ENCODE measurements at regions not wholly inside any gene's neighbourhood (a gene's known extent, or its start where the extent isn't known, plus 50 kb on each side); places are given as distances from the start of the nearest gene placed in this dataset.

DNA sequence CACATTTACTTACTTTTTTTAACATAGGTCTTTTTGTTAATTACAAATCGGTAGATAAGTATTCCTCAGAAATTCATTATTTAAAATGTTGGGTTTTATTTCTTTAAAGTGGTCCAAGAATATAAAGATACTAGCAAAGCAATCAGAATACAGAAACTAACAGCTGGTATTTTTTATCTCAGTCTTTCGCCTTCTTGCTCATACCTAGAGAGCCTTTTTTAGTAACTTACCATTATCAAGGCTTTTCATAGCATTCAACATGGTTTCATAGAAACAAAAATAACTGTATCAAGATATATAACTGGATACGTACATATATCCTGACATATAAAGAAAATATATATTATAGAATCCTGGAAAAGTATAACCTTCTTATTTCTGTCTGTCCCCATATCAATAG is 227.8 kb upstream of the MIR17HG start:
- H2AFZ ChIP-seq (replicated peaks; ENCODE audit: low read length, poor library complexity): no peak overlapping the region
- no peaks in the 10 kb centered on the region for H3K79me1 ChIP-seq (ENCODE audit: low read depth in 1 of 2, low read length in 2 of 2)
- no peaks in the 10 kb centered on the region for H4K20me1 ChIP-seq (ENCODE audit: insufficient read depth, low read length)
- WGBS, 2 experiments (ENCODE audit: extremely low coverage in 2 of 2, insufficient read length in 1 of 2): no CpG with 5 or more reads among the region's 3 CpGs
- no peaks in the 10 kb centered on the region for H3K9me3 ChIP-seq (ENCODE audit: control insufficient read depth, insufficient read depth, low read length)
- H2BK120ac ChIP-seq (ENCODE audit: low read depth, low read length): no peak overlapping the region
- no peak overlapping the region for H2BK15ac ChIP-seq (ENCODE audit: low read depth, low read length)
- TF ChIP-seq, protein P1, sequence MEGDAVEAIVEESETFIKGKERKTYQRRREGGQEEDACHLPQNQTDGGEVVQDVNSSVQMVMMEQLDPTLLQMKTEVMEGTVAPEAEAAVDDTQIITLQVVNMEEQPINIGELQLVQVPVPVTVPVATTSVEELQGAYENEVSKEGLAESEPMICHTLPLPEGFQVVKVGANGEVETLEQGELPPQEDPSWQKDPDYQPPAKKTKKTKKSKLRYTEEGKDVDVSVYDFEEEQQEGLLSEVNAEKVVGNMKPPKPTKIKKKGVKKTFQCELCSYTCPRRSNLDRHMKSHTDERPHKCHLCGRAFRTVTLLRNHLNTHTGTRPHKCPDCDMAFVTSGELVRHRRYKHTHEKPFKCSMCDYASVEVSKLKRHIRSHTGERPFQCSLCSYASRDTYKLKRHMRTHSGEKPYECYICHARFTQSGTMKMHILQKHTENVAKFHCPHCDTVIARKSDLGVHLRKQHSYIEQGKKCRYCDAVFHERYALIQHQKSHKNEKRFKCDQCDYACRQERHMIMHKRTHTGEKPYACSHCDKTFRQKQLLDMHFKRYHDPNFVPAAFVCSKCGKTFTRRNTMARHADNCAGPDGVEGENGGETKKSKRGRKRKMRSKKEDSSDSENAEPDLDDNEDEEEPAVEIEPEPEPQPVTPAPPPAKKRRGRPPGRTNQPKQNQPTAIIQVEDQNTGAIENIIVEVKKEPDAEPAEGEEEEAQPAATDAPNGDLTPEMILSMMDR (conservative IDR thresholded peaks at IDR 0.05; ENCODE audit: low read depth, low read length): no peak
- H3K4me1 ChIP-seq (ENCODE audit: control insufficient read depth, insufficient read depth, low read length): no peaks in the 10 kb centered on the region
- no peaks in the 10 kb centered on the region for H3K36me3 ChIP-seq (ENCODE audit: control insufficient read depth, insufficient read depth, low read length)
- ATAC-seq (ENCODE audit: low read depth): no peak
- no peak overlapping the region for H3K9ac ChIP-seq (ENCODE audit: low read depth, low read length)
- H3K4me2 ChIP-seq (ENCODE audit: low read depth, low read length): no peak overlapping the region
- no peak overlapping the region for H3K4me3 ChIP-seq (ENCODE audit: insufficient read depth, low read depth, low read length)
- no peak overlapping the region for H4K5ac ChIP-seq (ENCODE audit: low read depth, low read length)
- dilution Hi-C loops (cut with HindIII; ENCODE audit: low sequenced_read_pairs, unreplicated experiment) (no loop called here), in situ Hi-C loops (cut with MboI; ENCODE audit: low sequenced_read_pairs) (no loop called here), intact Hi-C loops (cut with micrococcal nuclease) (no loop called here)
- H3K4ac ChIP-seq (ENCODE audit: low read depth, low read length): no peak overlapping the region
- no peak overlapping the region for H3K14ac ChIP-seq (replicated peaks; ENCODE audit: low read depth, low read length)
- ChIA-PET CTCF (no interaction called here), POLR2A (ENCODE audit: unreplicated experiment) (no interaction called here)
- no peak overlapping the region for H4K91ac ChIP-seq (ENCODE audit: insufficient read depth, low read depth, low read length)
- H3K18ac ChIP-seq (ENCODE audit: low read depth, low read length): no peak overlapping the region
- no peak overlapping the region for H3K23ac ChIP-seq (ENCODE audit: low read depth, low read length)
- H2BK5ac ChIP-seq (ENCODE audit: low read depth, low read length, poor library complexity, severe bottlenecking): no peak overlapping the region
- no peak overlapping the region for H4K8ac ChIP-seq (ENCODE audit: low read depth in 2 of 2, low read length in 2 of 2)
- no peaks in the 10 kb centered on the region for H3K27me3 ChIP-seq (ENCODE audit: control insufficient read depth, insufficient read depth, low read length)
- no peak overlapping the region for H3K27ac ChIP-seq (ENCODE audit: insufficient read depth, low read length)
- no peak overlapping the region for H2AK5ac ChIP-seq (ENCODE audit: low read depth, low read length)
- H3K9me1 ChIP-seq (ENCODE audit: insufficient read depth, low read length): no peaks in the 10 kb centered on the region
- no peak overlapping the region for H2AK9ac ChIP-seq (replicated peaks; ENCODE audit: low read depth, low read length, poor library complexity)
- no peak for DNase-seq
- no peak overlapping the region for H2BK20ac ChIP-seq (ENCODE audit: low read depth, low read length)
- H3K56ac ChIP-seq (ENCODE audit: extremely low read depth, insufficient read depth, low read length): no peak overlapping the region
- no TSS peak for BruUV-seq (replicated peaks)

Data from IMR-90 (cell line).